GM23248 (cell line): ENCODE measurements at regions not wholly inside any gene's neighbourhood (a gene's known extent, or its start where the extent isn't known, plus 50 kb on each side); places are given as distances from the start of the nearest gene placed in this dataset. TPM values are rescaled to one million over a fixed set of nuclear protein-coding genes. Genes with fewer than 3 reads are reported as not detected.

ENCODE experiments used
- DNase-seq: peaks from one replicate; pipeline ENCODE4 v3.0.0-alpha.2; 2015
- H2AFZ ChIP-seq: fragments of 200-600 bp; sonication (generic); 2 replicates; pipeline ENCODE4 v1.6.1; 2016; ENCODE audit warnings: antibody characterized with exemption
- H3F3A ChIP-seq: fragments of 200-600 bp; sonication (generic); 2 replicates; pipeline ENCODE4 v1.6.1; 2016; ENCODE audit warnings: mild to moderate bottlenecking, antibody characterized with exemption, mixed run types; ENCODE audit not compliant: insufficient read depth
- H3K27ac ChIP-seq: fragments of 200-600 bp; sonication (generic); 2 replicates; pipeline ENCODE4 v1.5.1; 2016; ENCODE audit warnings: mild to moderate bottlenecking
- H3K27me3 ChIP-seq: fragments of 200-600 bp; sonication (generic); replicated peaks from 2 replicates; pipeline ENCODE4 v1.6.1; 2016; ENCODE audit warnings: mild to moderate bottlenecking; ENCODE audit not compliant: insufficient read depth
- H3K36me3 ChIP-seq: fragments of 200-600 bp; sonication (generic); 2 replicates; pipeline ENCODE4 v1.6.1; 2016; ENCODE audit warnings: low read depth, mild to moderate bottlenecking
- H3K4me1 ChIP-seq: fragments of 200-600 bp; sonication (generic); 2 replicates; pipeline ENCODE4 v1.6.1; 2016; ENCODE audit warnings: mild to moderate bottlenecking; ENCODE audit not compliant: insufficient read depth
- H3K4me2 ChIP-seq: fragments of 200-600 bp; sonication (generic); one replicate; pipeline ENCODE4 v1.6.1; 2016; ENCODE audit warnings: mild to moderate bottlenecking; ENCODE audit not compliant: unreplicated experiment
- H3K4me3 ChIP-seq: fragments of 200-600 bp; sonication (generic); 2 replicates; pipeline ENCODE4 v1.5.1; 2016; ENCODE audit warnings: mild to moderate bottlenecking
- H3K79me2 ChIP-seq: fragments of 200-600 bp; sonication (generic); 2 replicates; pipeline ENCODE4 v1.6.1; 2016; ENCODE audit warnings: mild to moderate bottlenecking; ENCODE audit not compliant: insufficient read depth
- H3K9ac ChIP-seq: fragments of 200-600 bp; sonication (generic); 2 replicates; pipeline ENCODE4 v1.6.1; 2016; ENCODE audit warnings: mild to moderate bottlenecking
- H3K9me2 ChIP-seq: fragments of 200-600 bp; sonication (generic); 2 replicates; pipeline ENCODE4 v1.6.1; 2016; ENCODE audit warnings: mixed run types, mild to moderate bottlenecking, moderate library complexity; ENCODE audit not compliant: insufficient read depth
- H3K9me3 ChIP-seq: fragments of 200-600 bp; sonication (generic); one replicate; pipeline ENCODE4 v1.6.1; 2017; ENCODE audit warnings: low read depth
- H4K20me1 ChIP-seq: fragments of 200-600 bp; sonication (generic); 2 replicates; pipeline ENCODE4 v1.6.0; 2016; ENCODE audit not compliant: insufficient read depth
- EZH2 ChIP-seq: fragments of 200-600 bp; sonication (generic); IDR thresholded peaks from 2 replicates; pipeline ENCODE4 v1.6.1; 2018; ENCODE audit warnings: antibody characterized with exemption, mild to moderate bottlenecking; ENCODE audit not compliant: insufficient read depth, poor library complexity, severe bottlenecking
- EZH2phosphoT487 ChIP-seq: fragments of 200-600 bp; sonication (generic); IDR thresholded peaks from 2 replicates; pipeline ENCODE4 v1.6.1; 2018; ENCODE audit warnings: antibody characterized with exemption, moderate library complexity, mild to moderate bottlenecking, low read depth; ENCODE audit not compliant: insufficient read depth
- WGBS, 2 experiments: methylation state at CpG; one replicate each; pipeline ENCODE4 v1.1.6; 2015 to 2017; ENCODE audit warnings: low lambda C conversion rate in 2 of 2, low coverage in 1 of 2; ENCODE audit errors: missing lambda C conversion rate in 2 of 2; 5-methylcytosine and 5-hydroxymethylcytosine counted together
- in situ Hi-C: fragments of 300-500 bp; cut with MboI; formaldehyde crosslinking; loops from 2 replicates; pipeline ENCODE4 v1.15.0; 2020
- small RNA-seq: library from RNA; depleted of rRNA; stranded (forward); fragments of <200 nt; gene quantifications from one replicate; pipeline ENCODE3, GENCODE V24; 2014; ENCODE audit warnings: low read depth, low replicate concordance

- Histone ChIP-seq H3K9me3 (no peaks in the 10 kb centered on the region), H4K20me1 (no peaks in the 10 kb centered on the region), H3K27me3 (no peaks in the 10 kb centered on the region), H3K4me1 (no peaks in the 10 kb centered on the region), H3K36me3 (no peaks in the 10 kb centered on the region), H3F3A (no peaks in the 10 kb centered on the region), H2AFZ (no peak overlapping the region), H3K4me2 (no peak overlapping the region), H3K79me2 (no peaks in the 10 kb centered on the region), H3K27ac (no peak overlapping the region), H3K9me2 (no peaks in the 10 kb centered on the region), H3K4me3 (no peak overlapping the region), H3K9ac (no peak overlapping the region)
- TF ChIP-seq EZH2phosphoT487 = no peak
- no peak for TF ChIP-seq EZH2
- WGBS, 2 experiments = 45 to 50% methylated on average over 10 of the region's 10 CpGs
- in situ Hi-C loops = no loop called here
- no peak for DNase-seq
Measured at GRCh38 chr6:12661432-12662089, 55.0 kb upstream of the PHACTR1 start.

Small RNA genes lying in the stretch of these regions (small RNA-seq; reads per million reads assigned to genes)
- gene RN7SKP293 = not detected
